GM21619 (cell line): ENCODE measurements at regions not wholly inside any gene's neighbourhood (a gene's known extent, or its start where the extent isn't known, plus 50 kb on each side); places are given as distances from the start of the nearest gene placed in this dataset.
"Not testable (repeated sequence)": the region's sequence is repeated elsewhere in the genome, so short reads cannot be mapped to it uniquely, and the experiment has no call there.

Source experiments
- ATAC-seq: cut with Tn5 transposase; IDR thresholded peaks from one replicate; pipeline ENCODE4 v1.9.1; 2021; ENCODE audit not compliant: unreplicated experiment

GRCh38 chr7:118898284-118898683, 673.8 kb downstream of the ANKRD7 start:
- ATAC-seq: no peak

GRCh38 chr7:118902600-118902999, 678.1 kb downstream of the ANKRD7 start:
- ATAC-seq: no peak

DNA sequence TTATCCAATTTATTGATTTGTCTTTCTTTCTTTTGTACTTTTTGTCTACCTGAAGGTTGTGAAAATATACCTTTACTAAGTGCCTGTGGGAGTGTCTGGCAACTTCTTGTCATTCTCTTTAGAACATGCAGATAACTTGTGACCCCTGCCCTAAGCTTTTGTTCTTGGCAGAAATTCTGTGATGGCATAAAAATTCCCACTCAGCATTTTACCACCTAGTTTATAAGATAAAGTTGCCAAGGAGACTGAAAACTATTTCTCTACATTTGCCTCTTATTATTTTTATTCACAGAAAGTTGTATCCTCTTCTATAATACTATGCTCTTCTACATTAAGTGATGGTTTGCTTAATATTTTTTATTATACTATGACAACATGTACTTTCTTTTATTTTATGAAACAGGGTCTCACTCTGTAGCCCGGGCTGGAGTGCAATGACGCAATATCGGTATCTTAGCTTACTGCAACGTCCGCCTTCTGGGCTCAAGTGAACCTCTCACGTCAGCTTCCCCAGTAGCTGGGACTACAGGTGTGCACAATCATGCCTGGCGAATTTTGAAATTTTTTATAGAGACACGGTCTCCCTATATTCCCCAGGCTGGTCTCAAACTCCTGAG, 683.5 kb downstream of the ANKRD7 start:
- ATAC-seq: no peak

DNA sequence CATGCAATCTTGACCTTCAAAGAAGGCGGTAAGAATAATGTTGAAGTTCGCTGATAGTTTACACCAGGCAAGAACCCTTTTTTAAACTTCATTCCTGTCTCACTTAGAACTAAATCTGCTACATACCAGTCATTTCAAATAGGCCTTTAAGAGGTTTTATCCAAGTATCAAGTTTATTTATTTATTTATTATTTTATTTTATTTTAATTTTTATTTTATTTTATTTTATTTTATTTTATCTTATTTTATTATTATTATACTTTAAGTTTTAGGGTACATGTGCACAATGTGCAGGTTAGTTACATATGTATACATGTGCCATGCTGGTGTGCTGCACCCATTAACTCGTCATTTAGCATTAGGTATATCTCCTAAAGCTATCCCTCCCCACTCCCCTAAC, 691.6 kb downstream of the ANKRD7 start:
- ATAC-seq: not testable (repeated sequence)

- ATAC-seq: no peak
Observed at GRCh38 chr7:118918556-118918955, 694.1 kb downstream of the ANKRD7 start.

- no peak for ATAC-seq
Observed at GRCh38 chr7:118938845-118939244, 714.3 kb downstream of the ANKRD7 start.

DNA sequence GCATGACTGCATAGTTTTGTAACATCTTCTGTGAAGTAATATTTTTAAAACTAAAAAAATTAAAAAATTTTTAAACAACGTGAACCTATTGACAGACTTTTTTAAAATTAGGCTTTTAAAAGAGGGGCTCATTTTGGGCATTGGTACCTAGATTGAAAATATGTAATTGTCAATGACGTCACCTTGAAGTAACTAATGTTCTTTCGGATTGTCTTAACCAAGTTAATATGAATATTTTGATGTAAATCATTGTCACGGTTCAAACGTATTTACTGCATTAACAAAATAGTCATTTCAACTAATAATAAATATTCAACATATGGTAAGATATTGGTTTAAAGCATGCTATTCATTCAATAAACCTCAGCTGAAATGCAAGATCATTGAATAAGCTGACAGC, 719.8 kb downstream of the ANKRD7 start:
- no peak for ATAC-seq

GRCh38 chr7:118945911-118946682, 721.6 kb downstream of the ANKRD7 start:
- no peak for ATAC-seq

GRCh38 chr7:118948508-118948907, 724.0 kb downstream of the ANKRD7 start:
- no peak for ATAC-seq

GRCh38 chr7:118949031-118949430, 724.5 kb downstream of the ANKRD7 start:
- ATAC-seq: no peak

DNA sequence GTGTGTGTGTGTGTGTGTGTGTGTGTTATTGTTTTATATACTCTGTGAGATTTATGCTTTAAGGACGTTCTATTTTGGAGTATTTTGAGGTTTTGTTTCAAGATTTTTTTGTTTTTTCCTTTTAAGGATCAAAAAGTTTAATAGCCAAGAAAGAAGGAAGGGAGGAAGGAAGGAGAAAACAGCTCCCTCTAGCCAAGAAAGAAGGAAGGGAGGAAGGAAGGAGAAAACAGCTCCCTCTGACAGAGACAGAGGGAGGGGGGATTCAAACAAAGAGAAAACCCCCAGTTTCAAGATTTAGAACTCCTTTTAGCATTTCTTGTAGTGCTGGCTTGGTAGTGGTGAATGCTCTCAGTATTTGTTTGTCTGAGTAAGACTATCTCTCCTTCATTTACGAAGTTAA, 731.8 kb downstream of the ANKRD7 start:
- not testable (repeated sequence) for ATAC-seq

DNA sequence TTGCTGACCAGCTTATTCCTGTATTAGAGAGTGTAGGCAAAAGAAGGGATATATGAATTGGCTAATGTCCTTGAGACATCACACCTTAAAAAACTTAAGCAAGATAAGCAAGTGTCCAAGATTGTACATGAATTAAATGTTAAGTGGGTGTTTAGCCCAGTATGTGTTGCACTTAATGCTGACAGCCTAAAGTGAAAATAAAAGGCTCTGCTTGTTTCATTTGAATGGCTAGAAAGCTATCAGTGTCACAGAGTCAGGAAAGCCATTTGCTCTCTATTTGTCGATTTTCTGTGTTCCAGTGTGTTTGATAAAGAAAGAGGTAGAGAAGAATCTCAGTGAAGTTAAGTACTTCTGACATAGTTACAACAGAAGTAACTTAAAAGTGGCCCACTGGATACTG, 744.9 kb downstream of the ANKRD7 start:
- ATAC-seq: no peak

GRCh38 chr7:118971706-118972105, 747.2 kb downstream of the ANKRD7 start:
- ATAC-seq: no peak

DNA sequence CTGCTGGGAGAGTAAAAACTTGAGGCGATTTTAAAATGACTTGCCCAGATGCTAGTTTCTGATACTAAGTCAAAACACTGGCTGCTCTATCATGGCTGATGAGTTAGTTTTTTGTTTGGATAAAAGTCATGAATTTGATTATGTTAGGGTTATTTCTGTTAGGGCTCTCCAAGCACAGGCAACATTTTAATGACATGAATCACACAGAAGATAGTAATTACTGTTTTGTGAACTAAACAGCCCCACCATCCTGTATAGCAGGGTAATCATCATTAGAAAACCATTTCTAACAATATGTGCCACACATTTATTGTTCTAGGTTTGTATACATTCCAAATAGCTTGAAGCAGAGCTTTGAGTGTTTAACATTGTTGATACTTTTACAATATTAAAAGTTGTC, 750.3 kb downstream of the ANKRD7 start:
- no peak for ATAC-seq

DNA sequence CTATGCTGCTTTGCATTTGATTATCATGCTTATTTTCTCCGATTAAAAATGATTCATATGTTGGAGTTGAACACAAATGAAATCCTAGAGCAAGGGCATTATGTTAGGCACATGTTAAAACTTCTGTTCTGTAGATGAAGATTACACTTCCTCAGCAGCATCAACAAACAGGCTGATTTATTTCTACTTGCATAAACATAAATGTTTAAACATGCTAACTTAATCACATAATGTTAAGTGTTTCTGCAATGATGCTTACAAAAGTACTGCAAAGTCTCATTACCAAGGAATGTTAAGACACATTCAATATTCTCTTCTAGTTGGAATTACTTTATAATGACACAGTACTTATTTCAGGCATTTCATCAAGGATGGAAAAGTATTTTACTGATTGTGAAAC, 770.8 kb downstream of the ANKRD7 start:
- no peak for ATAC-seq

DNA sequence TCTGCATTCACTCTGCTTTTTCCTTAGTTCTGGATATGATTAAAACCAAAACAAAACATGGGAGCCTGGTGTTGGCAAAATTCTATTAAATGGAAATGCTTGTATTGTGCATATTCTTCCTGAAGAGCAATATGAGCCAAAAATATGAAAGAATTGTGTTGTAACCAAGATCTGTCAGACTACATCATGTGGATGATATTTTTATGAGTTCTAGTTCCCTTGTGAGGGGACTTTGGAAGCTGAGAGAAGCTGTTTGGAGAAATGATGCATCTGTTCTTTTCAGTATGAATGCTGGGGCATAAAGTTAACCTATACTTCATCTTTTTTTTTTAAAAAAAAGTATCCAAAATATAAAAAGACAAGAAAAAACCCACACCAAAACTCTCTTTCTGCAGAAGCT, 782.7 kb downstream of the ANKRD7 start:
- no peak for ATAC-seq

GRCh38 chr7:119010635-119011034, 786.1 kb downstream of the ANKRD7 start:
- no peak for ATAC-seq

- ATAC-seq: no peak
Observed at GRCh38 chr7:119026391-119026790, 801.9 kb downstream of the ANKRD7 start.

- no peak for ATAC-seq
Observed at GRCh38 chr7:119028736-119029135, 804.2 kb downstream of the ANKRD7 start.

GRCh38 chr7:119032136-119032535, 807.6 kb downstream of the ANKRD7 start:
- not testable (repeated sequence) for ATAC-seq

DNA sequence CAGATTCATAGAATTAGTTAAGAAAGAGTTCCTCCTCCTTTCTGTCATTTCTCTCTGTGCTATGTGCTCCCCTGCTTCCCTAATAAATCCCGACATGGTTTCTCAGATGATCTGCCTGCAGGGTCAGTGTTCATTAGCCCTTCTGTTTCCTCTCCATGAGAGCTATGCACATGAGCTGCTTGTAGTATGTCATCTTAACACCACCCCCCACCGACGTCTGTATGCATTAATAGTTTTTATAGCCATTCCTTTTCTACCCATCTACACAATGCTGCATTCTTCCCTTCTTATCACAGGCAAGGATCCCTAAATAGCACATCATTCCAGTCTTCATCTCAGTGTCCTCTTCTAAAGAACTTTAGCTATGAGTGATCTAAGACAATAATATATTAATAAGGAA, 809.1 kb downstream of the ANKRD7 start:
- ATAC-seq: no peak

DNA sequence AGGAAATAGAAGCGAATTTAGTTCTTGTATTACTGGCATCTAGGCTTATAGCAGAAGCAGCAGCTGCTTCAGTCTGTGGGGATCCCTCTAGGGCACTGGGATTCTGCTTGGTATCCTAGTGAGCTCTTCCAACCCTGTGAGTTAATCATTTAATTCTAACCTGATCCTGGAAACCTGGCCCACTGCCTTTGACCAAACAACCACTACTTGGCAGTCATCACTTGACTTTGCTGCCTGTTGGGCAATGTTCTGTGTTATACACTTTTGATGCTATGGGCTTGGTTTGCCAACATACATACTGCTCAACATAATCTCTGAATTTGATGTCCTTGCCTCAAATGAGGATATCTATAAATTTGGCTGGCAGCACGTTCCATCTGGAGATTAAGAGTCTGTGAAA, 813.4 kb downstream of the ANKRD7 start:
- no peak for ATAC-seq

GRCh38 chr7:119046068-119046467, 821.6 kb downstream of the ANKRD7 start:
- no peak for ATAC-seq
